ENCODE measurements at regions not wholly inside any gene's neighbourhood (a gene's known extent, or its start where the extent isn't known, plus 50 kb on each side); places are given as distances from the start of the nearest gene placed in this dataset.

- TF ChIP-seq TAF1 (IDR thresholded peaks at IDR 0.05; ENCODE audit: borderline replicate concordance, insufficient read depth, low read length): no peak
- TF ChIP-seq SIN3A (IDR thresholded peaks at IDR 0.05; ENCODE audit: borderline replicate concordance, insufficient read depth, low read length): no peak
- TF ChIP-seq FOXP2 (optimal IDR thresholded peaks at IDR 0.05; ENCODE audit: borderline replicate concordance, extremely low read depth, extremely low read length, insufficient read depth): no peak
- no peak for TF ChIP-seq REST (IDR thresholded peaks at IDR 0.05; ENCODE audit: insufficient read depth in 1 of 2, low read depth in 2 of 2, low read length in 2 of 2)
- TF ChIP-seq POLR2AphosphoS5 (IDR thresholded peaks at IDR 0.05; ENCODE audit: low read depth, low read length): no peak
These were observed 240.8 kb downstream of the C16orf95 start for GRCh38 chr16:87076331-87076949.

DNA sequence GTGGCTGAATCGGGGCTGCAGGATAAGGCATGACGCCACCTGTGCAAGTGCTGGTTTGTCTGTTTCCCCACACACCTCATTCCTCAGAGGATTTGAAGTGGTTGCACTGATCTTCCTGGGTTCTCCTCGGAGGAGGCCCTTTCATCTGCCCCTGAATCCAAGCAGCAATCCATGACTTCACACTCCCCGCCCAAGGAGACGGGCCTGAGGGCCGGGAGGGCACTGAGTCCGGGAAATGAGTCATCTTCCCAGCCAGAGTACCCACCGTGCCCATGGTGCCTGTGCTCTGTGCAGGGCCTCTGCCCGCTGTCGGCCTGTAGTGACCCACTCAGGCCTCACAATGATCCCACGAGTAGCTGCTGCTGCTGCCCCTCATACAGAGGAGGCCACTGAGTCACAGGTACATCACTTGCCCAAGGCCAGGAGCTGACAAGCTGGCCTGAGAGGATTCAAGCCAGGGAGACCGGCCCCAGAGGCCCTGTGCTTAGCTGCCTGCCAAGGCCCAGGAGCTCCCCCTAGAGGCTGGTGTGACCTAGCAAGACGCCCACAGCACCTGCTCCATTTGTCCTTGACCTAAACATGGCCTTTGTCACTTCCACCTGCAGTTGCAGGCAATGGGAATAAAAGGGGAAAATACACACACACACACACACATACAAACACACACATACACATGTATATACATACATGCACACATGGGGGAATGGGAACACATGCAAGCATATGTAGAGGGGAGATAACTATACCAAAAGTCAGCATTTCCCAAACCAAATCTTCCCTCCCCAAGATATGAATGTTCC is 240.0 kb downstream of the C16orf95 start:
- no peak for TF ChIP-seq TAF1 (IDR thresholded peaks at IDR 0.05; ENCODE audit: borderline replicate concordance, insufficient read depth, low read length)
- no peak for TF ChIP-seq POLR2AphosphoS5 (IDR thresholded peaks at IDR 0.05; ENCODE audit: low read depth, low read length)
- no peak for TF ChIP-seq REST (IDR thresholded peaks at IDR 0.05; ENCODE audit: insufficient read depth in 1 of 2, low read depth in 2 of 2, low read length in 2 of 2)
- no peak for TF ChIP-seq SIN3A (IDR thresholded peaks at IDR 0.05; ENCODE audit: borderline replicate concordance, insufficient read depth, low read length)
- TF ChIP-seq FOXP2 (optimal IDR thresholded peaks at IDR 0.05; ENCODE audit: borderline replicate concordance, extremely low read depth, extremely low read length, insufficient read depth): no peak

DNA sequence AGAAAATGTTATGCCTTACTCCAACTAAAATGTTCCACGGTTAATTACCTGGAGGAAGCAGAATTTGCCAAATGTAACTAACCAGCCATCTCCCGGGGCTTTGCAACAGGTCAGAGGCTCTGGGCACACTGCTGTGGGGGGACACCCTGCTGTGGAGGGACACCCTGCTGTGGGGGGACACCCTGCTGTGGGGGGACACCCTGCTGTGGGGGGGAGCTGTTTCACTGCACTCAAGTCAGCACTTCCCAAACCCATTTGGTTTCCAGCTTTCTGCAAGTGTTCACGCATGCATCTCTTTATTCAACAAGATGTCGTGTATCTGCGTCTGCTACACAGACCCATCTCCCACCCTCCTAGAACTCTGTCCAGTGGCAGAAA is 239.5 kb downstream of the C16orf95 start:
- TF ChIP-seq TAF1 (IDR thresholded peaks at IDR 0.05; ENCODE audit: borderline replicate concordance, insufficient read depth, low read length) (no peak), REST (IDR thresholded peaks at IDR 0.05; ENCODE audit: insufficient read depth in 1 of 2, low read depth in 2 of 2, low read length in 2 of 2) (no peak), FOXP2 (optimal IDR thresholded peaks at IDR 0.05; ENCODE audit: borderline replicate concordance, extremely low read depth, extremely low read length, insufficient read depth) (no peak), POLR2AphosphoS5 (IDR thresholded peaks at IDR 0.05; ENCODE audit: low read depth, low read length) (no peak), SIN3A (IDR thresholded peaks at IDR 0.05; ENCODE audit: borderline replicate concordance, insufficient read depth, low read length) (no peak)

GRCh38 chr16:87080571-87081167 is 236.5 kb downstream of the C16orf95 start:
- TF ChIP-seq REST (IDR thresholded peaks at IDR 0.05; ENCODE audit: insufficient read depth in 1 of 2, low read depth in 2 of 2, low read length in 2 of 2) (no peak), TAF1 (IDR thresholded peaks at IDR 0.05; ENCODE audit: borderline replicate concordance, insufficient read depth, low read length) (no peak), SIN3A (IDR thresholded peaks at IDR 0.05; ENCODE audit: borderline replicate concordance, insufficient read depth, low read length) (no peak), POLR2AphosphoS5 (IDR thresholded peaks at IDR 0.05; ENCODE audit: low read depth, low read length) (no peak)
